HL-60 (cell line): ENCODE measurements at regions not wholly inside any gene's neighbourhood (a gene's known extent, or its start where the extent isn't known, plus 50 kb on each side); places are given as distances from the start of the nearest gene placed in this dataset.

Source experiments
- CTCF ChIP-seq: IDR thresholded peaks from one replicate; pipeline ENCODE4 v1.5.1; 2011; ENCODE audit warnings: low read length, control low read depth, inconsistent platforms; ENCODE audit not compliant: insufficient read depth
- POLR2AphosphoS5 ChIP-seq: IDR thresholded peaks from 2 replicates; pipeline ENCODE4 v1.6.1; 2012; ENCODE audit warnings: low read depth
- SPI1 ChIP-seq: IDR thresholded peaks from 2 replicates; pipeline ENCODE4 v1.6.1; 2012; ENCODE audit warnings: low read depth, mild to moderate bottlenecking, borderline replicate concordance

- TF ChIP-seq SPI1, result no peak
- TF ChIP-seq POLR2AphosphoS5, result no peak
- no peak for TF ChIP-seq CTCF
These were observed 55.8 kb upstream of the HIVEP2 start for GRCh38 chr6:143000811-143001210.
